Lower leg skin (tissue), 4 donors: ENCODE measurements at regions not wholly inside any gene's neighbourhood (a gene's known extent, or its start where the extent isn't known, plus 50 kb on each side); places are given as distances from the start of the nearest gene placed in this dataset.

Source experiments
- DNase-seq, 2 donors: peaks; one replicate each; pipeline ENCODE4 v3.0.0-alpha.2; 2019; ENCODE audit warnings: low spot score in 2 of 2
- H3K4me3 ChIP-seq: fragments of 200-600 bp; sonication (generic); 2 replicates; pipeline ENCODE4 v1.5.1; 2017; ENCODE audit warnings: mild to moderate bottlenecking, low read depth; ENCODE audit not compliant: poor library complexity, severe bottlenecking
- POLR2A ChIP-seq, 2 donors: fragments of 450-650 bp; IDR thresholded peaks; one replicate each; pipeline ENCODE4 v1.6.1; 2016 to 2017; ENCODE audit warnings: antibody characterized with exemption in 2 of 2, mild to moderate bottlenecking in 1 of 2, moderate library complexity in 1 of 2
- WGBS, 2 donors: methylation state at CpG; one replicate each; pipeline ENCODE4 v1.1.5; 2018; 5-methylcytosine and 5-hydroxymethylcytosine counted together
- intact Hi-C: fragments of 100-400 bp; cut with DNase I; formaldehyde crosslinking; loops from one replicate; pipeline ENCODE4 v1.15.0; 2023; ENCODE audit warnings: low total_unique reads
- TF ChIP-seq, protein P1 (sequence below), 3 donors: fragments of 450-650 bp; IDR thresholded peaks; one replicate each; pipeline ENCODE4 v1.5.1; 2016; ENCODE audit warnings: antibody characterized with exemption in 3 of 3, mild to moderate bottlenecking in 3 of 3, moderate library complexity in 2 of 3

DNA sequence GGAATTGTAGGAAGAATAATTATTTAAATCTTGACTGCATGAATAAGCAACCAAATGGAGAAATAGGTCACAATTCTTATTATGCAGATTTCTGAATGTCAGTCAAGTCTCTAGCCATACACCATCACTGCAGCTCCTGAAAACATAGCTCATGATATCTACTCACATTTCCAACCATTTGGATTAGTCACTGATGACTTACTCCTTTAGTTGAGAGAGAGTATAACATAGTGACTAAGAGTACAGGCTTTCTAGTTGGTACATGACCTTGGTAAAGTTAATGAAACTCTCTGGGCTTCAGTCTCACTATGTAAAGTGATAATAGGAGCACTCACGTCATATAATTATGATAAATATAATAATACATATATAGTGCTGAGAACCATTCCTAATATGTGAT lies 265.2 kb downstream of the KCNA4 start:
- no peak for DNase-seq
- H3K4me3 ChIP-seq = no peak overlapping the region
- intact Hi-C loops = no loop called here
- WGBS, 2 donors = 84 to 87% methylated on average over 1 of the region's 1 CpG
- no peak for TF ChIP-seq POLR2A (IDR thresholded peaks at IDR 0.05)
- TF ChIP-seq, protein P1, sequence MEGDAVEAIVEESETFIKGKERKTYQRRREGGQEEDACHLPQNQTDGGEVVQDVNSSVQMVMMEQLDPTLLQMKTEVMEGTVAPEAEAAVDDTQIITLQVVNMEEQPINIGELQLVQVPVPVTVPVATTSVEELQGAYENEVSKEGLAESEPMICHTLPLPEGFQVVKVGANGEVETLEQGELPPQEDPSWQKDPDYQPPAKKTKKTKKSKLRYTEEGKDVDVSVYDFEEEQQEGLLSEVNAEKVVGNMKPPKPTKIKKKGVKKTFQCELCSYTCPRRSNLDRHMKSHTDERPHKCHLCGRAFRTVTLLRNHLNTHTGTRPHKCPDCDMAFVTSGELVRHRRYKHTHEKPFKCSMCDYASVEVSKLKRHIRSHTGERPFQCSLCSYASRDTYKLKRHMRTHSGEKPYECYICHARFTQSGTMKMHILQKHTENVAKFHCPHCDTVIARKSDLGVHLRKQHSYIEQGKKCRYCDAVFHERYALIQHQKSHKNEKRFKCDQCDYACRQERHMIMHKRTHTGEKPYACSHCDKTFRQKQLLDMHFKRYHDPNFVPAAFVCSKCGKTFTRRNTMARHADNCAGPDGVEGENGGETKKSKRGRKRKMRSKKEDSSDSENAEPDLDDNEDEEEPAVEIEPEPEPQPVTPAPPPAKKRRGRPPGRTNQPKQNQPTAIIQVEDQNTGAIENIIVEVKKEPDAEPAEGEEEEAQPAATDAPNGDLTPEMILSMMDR (IDR thresholded peaks at IDR 0.05) = no peak

- H3K4me3 ChIP-seq = no peak overlapping the region
- intact Hi-C loops = no loop called here
- no peak for DNase-seq
- WGBS, 2 donors = 63 to 71% methylated on average over 3 of the region's 3 CpGs
- TF ChIP-seq, protein P1 (IDR thresholded peaks at IDR 0.05) = no peak
Observed at GRCh38 chr11:29750392-29750791, 266.4 kb downstream of the KCNA4 start.

DNA sequence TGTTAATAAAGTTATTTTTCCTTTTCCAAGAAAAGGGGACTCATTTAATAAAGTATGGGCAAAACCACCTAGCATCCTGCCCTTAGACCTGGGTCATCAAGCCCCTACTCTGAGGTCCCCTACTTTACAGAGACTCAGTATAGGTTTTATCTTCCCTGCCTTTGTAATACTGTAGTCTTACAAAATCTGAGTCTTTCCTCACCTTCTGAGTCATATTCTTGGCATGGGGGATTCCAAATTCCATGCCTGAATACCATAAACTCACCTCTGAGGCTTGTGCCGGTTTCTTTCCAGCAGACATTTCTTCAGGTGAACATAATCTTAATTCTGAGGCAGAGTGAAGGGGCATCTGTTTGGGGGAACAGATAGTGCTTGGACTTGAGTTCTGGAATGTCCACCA lies 282.5 kb downstream of the KCNA4 start:
- intact Hi-C loops = no loop called here
- 50 to 72% methylated on average over 1 of the region's 1 CpG for WGBS, 2 donors
- DNase-seq = no peak
- no peak for TF ChIP-seq POLR2A (IDR thresholded peaks at IDR 0.05)
- TF ChIP-seq, protein P1 (IDR thresholded peaks at IDR 0.05) = no peak
- H3K4me3 ChIP-seq = no peak overlapping the region

GRCh38 chr11:29713831-29714320 lies 303.0 kb downstream of the KCNA4 start:
- H3K4me3 ChIP-seq = no peak overlapping the region
- intact Hi-C loops = no loop called here
- no peak for DNase-seq
- no peak for TF ChIP-seq POLR2A (IDR thresholded peaks at IDR 0.05)
- TF ChIP-seq, protein P1 (IDR thresholded peaks at IDR 0.05) = no peak
- WGBS, 2 donors = 89 to 94% methylated on average over 14 of the region's 14 CpGs

- TF ChIP-seq, protein P1 (IDR thresholded peaks at IDR 0.05) = no peak
- no peak for TF ChIP-seq POLR2A (IDR thresholded peaks at IDR 0.05)
- no peak for DNase-seq
- no peak overlapping the region for H3K4me3 ChIP-seq
- intact Hi-C loops = no loop called here
- WGBS, 2 donors = 87 to 93% methylated on average over 6 to 12 of the region's 12 CpGs
Observed at GRCh38 chr11:29712616-29713015, 304.2 kb downstream of the KCNA4 start.

- DNase-seq = no peak
- intact Hi-C loops = no loop called here
- TF ChIP-seq POLR2A (IDR thresholded peaks at IDR 0.05) = no peak
- TF ChIP-seq, protein P1 (IDR thresholded peaks at IDR 0.05) = no peak
- H3K4me3 ChIP-seq = no peak overlapping the region
- WGBS, 2 donors = 43 to 48% methylated on average over 2 of the region's 2 CpGs
Observed at GRCh38 chr11:29707924-29708323, 308.9 kb downstream of the KCNA4 start.
